ENCODE measurements at regions not wholly inside any gene's neighbourhood (a gene's known extent, or its start where the extent isn't known, plus 50 kb on each side); places are given as distances from the start of the nearest gene placed in this dataset.
A peak's percentile ranks its signal among the peaks of the same experiment; 100 is the strongest.

DNA sequence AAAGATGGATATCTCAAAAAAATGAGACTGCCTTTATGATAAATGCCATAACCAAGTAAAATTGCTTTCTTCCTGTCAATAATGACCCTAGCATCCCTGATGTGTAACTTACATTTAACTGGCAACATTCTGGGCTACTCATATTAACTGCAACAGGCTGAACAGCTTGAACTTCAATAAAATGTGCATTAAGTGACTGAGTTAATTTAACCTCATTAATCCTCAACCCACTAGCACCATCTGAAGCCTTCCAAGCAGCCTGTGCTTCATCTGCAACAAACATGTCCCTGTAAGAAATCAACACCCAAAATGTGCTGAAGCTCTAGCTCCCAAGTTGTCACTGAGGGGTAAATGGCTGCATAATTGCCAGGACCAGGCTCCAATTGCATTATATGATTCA, 296.2 kb upstream of the ZC3H15 start:
- DNase-seq: no peak

DNA sequence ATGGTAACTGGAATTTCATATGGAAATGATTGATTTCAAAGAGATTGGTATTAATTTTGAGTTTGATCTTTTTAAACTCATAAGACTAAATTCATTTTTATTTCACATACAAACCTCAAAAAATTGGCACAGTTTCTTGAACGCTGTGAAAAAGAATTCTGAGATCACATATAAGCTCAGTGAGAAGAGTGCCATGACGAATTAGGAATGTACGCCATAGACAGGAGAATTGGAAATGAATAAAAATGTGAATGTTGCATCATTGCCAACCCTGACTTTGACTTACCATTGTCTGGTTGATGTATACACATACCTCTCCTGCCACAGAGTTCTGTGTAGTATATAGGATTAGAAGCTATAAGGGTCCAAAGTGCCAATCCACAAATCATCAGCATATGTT, 290.4 kb upstream of the ZC3H15 start:
- DNase-seq: no peak

DNA sequence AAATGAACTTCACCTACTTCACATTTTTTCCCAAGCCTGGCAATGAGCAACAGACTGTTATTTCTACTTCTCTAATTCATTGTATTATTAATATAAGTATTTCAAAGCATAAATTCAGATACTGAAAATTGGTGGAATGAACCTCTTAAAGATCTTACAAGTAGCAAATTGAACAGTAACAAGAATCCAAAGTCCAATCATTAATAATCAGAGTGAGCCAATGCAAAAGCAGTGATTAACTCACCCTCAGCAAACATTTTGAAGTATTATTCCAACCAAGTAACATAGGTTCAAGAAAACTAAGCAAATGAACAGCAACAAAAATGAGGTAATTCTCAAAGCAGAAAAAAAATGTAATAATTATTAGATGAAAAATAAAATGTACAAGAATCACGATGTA, 288.1 kb upstream of the ZC3H15 start:
- no peak for DNase-seq

DNA sequence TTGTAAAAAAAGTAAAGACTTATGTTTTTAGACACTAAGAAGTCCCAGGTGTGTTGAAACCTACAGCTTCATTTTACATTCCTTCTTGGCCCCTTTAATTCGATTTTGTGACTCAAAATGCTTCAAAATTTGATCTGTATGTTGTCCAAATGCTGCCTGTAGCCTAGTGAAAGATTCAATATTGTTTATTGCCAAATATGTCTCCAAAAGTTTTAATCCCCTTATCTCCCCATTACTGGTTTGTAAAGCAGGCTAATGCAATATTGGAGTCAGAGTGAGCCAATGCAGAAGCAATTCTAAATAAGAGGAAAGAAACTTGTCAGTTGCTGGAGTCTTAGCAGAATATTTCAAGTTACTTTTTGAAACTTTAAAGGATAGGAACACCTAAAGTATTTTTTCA, 287.0 kb upstream of the ZC3H15 start:
- no peak for DNase-seq

DNA sequence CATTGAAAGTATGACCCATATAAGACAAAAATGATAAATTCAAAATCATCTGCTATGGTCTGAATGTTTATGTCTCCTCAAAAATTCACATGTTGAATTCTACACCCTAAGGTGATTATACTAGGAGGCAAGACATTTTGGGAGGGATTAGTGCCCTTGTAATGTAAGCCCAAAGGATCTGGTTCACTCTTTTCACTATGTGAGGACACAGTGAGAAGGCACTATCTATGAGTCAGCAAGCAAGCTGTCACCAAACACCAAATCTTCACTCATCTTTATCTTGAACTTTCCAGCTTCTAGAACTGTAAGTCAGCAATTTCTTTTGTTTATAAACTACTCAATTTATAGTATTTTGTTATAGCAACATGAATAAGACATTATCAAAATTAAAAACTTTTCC, 284.7 kb upstream of the ZC3H15 start:
- no peak for DNase-seq

DNA sequence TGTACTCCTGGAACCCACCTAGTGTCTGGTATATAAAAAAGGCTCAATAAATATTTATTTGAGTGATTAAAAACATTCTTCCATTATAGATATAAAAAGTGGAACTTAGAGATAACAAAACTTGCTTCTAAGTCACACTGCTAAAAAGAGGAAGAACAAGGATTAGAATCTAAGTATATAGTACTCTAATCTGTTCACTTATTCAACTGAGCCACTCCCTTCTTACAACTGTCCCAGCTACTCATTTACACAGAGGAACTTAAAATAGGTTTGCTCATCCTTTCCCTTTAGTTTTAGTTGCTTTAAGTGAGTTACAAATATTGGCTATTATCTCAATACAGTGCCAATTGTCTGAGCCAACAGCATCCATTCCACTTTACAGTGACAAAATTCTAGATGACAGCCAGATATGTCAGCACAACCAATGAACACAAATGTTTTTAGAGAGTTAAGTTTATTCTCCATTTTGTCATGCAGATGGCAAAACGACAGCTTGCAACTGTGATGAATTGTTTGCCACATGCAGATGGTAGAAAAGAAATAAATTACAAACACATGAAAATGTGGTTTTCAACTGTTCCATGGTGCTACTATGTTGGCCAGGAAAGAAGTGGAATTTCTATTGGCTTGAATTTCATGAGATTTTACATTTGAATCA, 280.7 kb upstream of the ZC3H15 start:
- no peak for DNase-seq

DNA sequence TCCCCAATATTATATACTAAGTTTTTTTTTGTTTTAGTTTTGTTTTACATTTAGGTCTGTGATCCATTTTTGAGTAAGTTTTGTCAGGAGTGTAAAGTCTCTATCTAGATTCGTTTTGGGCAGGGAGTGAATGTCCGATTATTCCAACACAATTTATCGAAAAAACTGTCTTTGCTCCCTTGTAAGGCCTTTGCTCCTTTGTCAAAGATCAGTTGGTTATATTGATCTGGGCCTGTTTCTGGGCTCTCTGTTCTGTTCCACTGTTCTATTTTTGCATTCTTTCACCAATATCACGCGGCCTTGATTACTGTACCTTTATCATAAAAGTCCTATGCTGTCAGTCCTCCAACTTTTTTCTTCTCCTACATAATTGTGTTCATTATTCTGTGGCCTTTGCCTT, 276.5 kb upstream of the ZC3H15 start:
- no peak for DNase-seq

DNA sequence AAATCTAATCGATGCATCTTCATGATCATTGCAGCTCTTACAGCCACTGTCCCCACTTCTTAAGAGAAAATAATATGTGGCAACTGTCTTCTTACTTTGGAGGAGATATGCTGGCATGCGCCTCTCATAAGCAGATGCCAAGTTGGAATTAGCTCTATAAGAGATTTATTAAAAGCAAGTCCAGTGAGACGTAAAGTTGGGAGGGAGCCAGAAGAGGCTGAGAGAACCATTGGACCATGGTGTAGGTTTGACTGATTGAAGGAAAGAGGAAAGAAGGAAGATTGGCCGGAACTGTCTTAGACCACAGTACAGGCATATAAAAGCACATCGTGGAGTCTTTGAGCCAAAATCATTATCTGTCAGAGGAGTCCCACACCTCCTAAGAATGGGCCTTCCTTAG, 265.7 kb upstream of the ZC3H15 start:
- DNase-seq: no peak

DNA sequence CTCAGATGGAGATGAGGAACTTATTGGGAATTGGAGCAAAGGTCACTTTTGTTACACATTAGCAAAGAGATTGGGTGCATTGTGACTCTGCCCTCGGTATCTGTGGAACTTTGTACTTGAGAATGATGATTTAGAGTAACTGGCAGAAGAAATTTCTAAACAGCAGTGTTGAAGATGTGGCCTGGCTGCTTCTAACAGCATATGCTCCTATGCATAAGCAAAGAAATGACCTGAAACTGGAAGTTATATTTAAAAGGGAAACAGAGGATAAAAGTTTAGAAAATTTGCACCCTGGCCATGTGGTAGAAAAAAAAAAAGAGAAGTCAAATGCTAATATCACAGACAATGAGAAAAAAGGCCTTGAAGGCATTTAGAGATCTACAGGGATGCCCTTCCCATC, 256.8 kb upstream of the ZC3H15 start:
- DNase-seq: no peak

DNA sequence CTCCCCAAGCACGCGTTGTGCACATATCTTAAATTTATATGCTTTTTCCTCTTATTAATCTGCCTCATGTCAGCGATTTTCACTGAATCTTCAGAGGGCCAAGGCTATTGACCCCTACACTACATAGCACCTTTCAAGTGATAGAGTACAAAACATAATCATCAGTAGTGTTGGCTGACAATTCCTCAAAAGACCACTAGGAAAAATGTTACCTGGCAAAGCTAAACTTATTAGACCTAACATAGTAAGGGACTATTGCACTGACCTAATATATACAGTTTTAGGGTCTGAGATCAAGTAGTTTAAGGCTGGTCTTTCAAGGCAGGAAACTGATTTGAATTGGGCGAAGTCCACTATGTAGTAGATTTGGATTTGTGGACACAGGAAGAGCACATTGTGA, 244.2 kb upstream of the ZC3H15 start:
- DNase-seq: no peak

DNA sequence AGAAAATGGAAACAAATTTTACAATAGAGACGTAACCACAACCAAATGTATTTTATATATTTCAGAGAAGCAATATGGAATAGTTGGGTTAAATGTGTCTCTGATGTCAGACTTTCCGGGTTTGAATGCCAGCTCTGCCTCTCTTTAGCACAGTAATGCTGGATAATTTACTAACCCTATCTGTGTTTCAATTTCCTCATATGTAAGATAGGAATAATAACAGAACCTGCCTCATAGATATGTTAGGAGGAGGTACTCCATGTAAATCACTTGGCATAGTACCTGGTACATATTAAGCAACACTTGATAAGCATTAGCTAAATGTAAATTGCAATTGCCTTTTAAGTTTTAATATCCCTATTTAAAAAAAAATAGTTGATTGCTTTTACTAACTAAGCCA, 231.3 kb upstream of the ZC3H15 start:
- DNase-seq: no peak

DNA sequence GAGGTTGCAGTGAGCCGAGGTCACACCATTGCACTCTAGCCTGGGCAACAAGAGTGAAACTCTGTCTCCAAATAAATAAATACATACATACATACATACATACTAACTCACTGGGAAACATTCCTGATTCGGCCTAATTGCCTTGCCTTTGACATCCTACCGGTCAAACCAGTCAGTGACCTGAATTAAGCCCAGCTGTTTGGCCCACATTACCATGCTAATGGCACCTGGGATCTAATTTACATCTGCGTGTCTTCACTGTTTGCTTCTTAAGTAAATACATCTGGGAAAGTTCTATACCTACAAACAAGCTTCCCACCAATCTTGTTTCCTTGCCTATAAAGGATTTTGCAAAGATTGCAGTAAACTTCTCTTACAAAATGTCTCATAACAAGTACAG, 230.2 kb upstream of the ZC3H15 start:
- DNase-seq: no peak

DNA sequence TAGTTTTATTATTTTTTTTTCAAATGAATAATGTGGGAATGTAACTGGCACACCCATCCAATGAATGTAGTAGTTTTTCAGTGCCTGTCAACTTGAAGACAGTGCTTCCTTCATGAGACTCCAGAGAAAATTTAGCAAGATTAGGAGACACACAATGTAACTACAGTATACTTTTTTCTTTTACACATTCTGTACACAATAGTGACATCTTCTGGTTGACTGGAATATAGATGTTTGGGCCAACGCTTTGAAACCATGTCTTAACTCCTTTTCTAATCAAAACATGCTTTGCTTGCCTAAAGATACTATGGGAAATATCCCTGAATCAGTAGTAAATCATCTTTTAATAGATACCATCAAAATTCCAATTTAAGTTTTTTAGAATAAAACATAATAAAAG, 229.5 kb upstream of the ZC3H15 start:
- peak; percentile 10 for DNase-seq

DNA sequence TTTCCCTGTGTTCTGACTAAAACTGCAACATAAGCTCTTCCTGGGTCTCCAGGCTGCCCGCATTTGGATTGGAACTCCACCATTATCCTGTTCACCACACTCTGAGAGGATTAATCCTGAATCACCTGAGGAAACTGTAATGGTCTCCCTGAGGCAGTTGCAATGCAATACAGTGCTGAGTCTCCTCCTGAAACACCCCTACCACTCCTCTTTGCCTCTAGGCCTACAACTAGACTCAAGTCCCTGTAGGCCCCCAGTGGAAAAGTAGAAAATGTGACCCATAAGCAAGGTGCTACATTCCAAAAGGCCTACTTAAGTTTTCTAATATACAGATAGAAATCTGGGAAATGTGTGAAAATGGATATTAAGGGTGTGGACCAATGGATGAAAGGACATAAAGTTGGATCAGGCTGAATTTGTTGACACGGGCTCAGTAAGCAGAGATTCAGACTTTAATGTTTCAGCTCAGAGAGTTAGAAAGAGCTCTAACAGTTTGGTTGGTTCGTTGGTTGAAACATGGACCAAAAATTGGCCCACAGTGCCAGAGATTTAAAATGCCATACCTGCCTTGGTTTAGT, 222.3 kb upstream of the ZC3H15 start:
- no peak for DNase-seq

DNA sequence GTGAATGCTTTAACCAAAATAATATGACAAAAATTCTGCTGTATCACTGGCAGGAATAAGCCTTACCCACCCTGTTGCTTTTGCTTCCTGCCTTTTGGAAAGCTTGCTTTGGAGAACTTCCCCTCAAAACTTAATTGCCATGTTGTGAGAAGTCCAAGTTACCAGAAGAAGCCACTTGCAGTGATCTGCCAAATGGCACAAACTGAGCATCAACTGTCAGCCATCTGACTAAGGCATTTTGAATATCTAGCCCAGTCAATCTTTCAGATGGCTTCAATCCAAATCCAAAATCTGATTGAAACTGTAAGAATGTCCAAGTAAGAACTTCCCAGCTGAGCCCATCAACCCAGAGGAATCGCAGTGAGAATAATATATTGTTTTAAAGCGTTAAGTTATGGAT, 216.5 kb upstream of the ZC3H15 start:
- no peak for DNase-seq

DNA sequence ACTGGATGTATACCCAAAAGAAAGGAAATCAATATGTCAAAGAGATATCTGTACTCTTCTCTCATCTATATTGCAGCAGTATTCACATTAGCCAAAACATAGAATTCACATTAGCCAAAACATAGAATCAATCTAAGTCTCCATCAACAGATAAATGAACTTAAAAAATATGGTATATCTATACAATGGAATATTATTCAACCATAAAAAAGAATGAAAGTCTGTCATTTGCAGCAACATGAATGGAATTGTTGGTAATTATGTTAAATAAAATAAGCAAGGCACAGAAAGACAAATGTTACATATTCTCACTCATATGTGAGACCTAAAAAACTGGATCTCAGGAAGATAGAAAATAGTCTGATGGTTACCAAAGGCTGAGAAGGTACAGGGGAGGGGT, 212.1 kb upstream of the ZC3H15 start:
- no peak for DNase-seq

DNA sequence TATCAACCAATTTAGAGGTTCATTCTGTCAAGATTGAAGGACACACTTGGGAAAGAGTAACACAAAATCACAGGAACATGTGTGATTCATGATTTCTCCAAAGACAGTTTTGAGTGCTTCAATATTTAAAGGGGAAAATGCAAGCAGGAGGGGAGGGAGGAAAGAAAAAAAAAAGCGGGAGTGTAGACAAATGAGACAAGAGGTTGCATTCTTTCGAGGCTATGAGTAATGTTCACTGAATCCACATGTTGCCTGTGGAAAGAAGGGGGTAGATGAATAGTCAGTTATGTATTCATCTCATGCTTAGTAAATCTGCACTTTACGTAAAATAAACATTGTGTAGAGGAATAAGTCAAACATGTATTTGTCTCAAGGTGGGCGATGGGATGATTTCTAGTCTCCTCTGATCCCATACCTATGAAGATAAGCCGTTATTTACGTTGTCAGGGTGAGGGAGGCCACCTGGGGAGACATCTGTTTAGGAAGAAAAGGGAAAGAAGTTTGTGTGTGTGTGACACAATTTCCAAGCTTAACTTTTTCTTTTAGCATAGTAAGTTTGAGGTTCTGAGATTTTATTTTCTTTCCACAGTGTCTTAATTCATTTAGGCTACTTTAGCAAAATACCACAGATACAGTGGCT, 211.0 kb upstream of the ZC3H15 start:
- no peak for DNase-seq

DNA sequence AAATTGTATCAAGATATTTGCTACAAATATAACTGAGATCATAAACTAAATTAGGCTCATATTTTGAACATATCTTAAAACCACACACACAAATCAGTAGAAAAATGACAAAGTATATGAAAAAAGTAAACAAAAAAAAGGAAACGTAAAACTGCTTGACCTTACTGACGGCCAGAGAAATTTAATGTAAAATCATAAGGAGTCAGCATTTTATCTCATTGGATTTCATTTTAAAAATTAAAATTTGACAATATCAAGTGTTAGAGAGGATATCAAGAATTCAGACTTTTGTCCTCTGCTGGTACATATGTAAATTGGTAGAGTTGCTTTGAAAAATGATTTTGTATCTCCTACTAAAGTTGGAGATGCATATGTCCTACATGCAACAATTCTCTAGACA, 209.2 kb upstream of the ZC3H15 start:
- no peak for DNase-seq

DNA sequence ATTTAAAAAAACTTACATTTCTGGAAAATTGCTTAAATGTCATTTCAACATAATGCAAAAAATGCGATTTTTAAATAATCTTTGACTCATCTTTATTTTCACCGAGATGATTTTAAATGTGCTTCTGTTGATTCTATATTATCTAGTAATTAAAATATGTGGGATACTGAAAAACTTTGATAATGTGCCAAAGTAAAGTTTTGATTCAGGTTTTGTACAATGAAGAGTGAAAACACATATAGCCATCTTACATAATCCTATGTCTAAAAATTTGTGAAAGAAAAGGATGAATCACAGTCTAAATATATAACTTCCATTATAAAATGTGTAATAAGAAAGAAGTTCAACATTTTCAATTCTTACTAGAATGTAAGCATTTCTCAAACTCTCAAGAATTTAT, 204.3 kb upstream of the ZC3H15 start:
- DNase-seq: no peak

DNA sequence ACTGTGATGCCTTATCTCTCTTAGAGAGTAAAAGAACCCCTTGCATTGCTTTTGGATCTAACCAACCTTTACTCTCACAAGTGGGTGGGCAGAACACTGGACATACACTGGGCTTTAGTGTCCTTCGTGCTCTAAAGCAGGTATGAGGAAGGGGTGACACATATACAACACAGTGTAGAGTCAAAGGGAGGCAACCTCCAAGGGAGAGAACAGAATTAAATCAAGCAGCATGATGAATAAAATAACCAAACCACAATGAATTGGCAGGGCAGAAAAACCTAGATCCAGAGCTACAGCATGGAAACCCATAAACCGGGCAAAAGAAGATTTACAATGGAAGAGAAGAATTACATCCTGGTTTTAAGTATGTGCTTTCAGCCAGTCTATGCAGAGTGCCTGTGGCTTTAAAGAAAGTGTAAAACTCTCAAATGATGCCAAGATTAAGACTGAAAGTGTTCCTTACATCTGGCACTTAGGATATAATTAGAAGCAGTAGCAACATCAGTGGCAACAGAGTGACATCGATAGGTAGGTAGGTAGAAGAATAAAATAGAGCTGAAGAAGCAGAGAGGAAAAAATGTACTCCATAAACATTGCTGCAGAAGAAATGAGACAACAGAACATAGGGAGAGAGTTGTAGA, 191.7 kb upstream of the ZC3H15 start:
- DNase-seq: no peak

DNA sequence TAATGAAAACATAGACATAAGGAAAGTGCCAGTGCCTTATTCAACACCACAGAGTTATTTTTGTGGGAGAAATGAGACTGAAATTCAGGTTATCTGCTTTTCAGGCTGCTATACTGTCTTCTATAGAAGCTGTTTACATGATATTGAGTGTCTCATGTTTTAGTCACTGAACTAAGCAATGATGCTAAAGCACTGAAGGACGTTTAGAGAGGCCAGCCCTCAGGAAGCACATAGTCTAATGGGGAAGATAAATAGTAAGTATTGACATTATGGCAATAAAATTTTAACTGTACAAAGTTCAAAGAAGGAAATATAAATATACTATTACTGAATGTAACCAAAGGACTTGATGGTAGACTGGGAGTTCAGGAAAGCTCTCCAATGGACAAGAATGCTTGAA, 186.4 kb upstream of the ZC3H15 start:
- DNase-seq: no peak

DNA sequence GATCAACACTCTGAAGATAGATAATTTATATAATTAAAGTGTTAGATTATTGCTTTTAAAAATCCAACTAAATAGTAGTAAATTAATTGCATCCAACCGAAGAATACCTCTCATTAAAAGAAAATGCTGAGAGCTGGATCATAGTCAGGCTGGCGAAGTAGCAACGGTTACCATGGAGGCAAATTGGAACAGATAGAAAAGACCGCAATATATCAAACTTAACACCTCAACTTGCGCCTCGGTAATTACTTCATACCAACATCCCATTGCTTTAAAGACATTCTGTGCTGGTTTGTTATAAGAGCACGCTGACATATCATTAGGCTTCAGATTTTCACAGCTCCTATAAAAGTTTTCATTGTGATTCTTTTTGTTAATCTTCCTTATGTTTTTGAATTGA, 183.8 kb upstream of the ZC3H15 start:
- no peak for DNase-seq

DNA sequence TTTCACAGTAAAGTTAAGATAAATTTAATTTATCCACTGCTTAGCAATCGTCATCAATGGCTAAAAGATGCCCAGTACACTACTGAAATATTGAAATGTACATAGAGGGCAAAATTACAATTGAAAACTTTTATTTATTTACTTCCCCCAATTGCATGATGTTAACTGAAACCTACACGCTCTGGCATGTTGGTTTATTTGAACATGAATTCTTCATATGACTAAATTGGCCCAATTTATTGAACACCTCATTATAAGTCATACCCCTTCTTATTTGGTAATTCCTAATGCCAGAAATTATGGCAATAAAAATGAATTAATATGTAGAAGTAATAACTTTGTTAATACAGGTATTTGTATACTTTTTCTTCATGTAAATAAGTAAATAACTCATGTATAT, 183.0 kb upstream of the ZC3H15 start:
- no peak for DNase-seq

DNA sequence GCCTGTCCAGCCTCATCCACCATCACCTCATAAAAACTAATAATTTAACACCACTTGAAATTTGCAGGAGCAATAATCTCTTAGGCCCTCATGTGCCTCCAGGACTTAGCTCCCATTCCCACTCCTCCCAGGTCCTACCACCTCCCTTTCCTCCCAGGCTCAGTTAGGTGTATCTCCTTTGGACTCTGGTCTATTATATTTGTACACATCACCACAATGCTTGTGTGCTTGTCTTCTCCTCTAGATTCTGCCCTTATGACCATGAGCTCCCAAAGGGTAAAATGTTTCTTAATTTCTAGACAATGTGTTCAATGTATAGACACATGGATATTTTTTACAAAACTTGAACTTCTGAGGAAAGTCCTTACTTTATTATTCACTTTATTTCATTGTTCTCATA, 182.0 kb upstream of the ZC3H15 start:
- DNase-seq: no peak

DNA sequence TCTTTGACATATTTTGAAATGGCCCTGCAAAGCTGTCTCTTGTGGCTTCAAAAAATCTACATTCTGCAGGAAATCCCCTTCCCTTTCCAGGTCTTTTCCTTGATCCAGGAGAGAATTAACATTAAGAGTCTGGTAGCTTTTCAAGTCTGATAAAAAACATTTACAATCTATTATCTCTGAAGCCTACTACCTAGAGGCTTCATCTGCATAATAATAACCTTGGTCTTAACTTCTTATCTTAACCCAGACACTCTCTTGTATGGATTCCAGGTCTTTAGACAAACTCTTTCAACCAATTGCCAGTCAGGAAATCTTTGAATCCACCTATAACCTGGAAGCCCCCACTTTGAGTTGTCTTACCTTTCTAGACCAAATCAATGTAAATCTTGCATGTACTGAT, 179.3 kb upstream of the ZC3H15 start:
- no peak for DNase-seq

All from activated CD4-positive, alpha-beta T cell treated with anti-CD3 and anti-CD28 coated beads, Interleukin-10, Interleukin-2, amounts not matched to agents 100 ng/mL and 50 ng/mL, durations not matched to agents 16 hours and 8 hours (primary cell).